ENCODE measurements at regions not wholly inside any gene's neighbourhood (a gene's known extent, or its start where the extent isn't known, plus 50 kb on each side); places are given as distances from the start of the nearest gene placed in this dataset.

DNA sequence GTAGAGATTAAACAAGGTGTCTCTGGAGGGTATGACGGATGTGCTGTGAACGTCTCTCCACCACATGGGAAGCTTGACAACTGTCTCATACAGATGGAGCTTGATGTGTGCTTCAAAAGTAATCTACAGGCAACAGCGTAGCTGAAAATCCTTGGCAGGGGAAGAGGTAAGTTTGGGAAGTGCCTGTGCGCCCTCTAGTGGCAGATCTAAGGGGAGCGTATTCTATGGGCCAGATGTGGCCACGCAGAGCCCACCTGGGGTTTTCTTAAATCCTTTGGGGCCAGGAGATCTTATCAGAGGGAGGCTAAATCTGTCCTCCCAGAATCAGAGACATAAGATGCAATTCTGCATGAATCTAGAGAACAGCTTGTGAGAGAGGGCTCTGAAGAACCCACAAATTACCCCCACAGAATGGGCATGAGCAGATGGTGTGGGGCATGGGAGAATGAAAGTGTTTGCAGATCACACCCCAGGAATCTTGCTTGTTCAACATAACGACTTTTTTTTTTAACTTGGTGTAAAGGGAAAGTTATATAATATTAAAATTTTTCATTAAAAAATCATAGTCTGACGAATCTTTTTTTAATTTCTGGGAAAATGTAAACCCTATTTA is 91.2 kb upstream of the MPP7 start:
- TF ChIP-seq, protein P1, sequence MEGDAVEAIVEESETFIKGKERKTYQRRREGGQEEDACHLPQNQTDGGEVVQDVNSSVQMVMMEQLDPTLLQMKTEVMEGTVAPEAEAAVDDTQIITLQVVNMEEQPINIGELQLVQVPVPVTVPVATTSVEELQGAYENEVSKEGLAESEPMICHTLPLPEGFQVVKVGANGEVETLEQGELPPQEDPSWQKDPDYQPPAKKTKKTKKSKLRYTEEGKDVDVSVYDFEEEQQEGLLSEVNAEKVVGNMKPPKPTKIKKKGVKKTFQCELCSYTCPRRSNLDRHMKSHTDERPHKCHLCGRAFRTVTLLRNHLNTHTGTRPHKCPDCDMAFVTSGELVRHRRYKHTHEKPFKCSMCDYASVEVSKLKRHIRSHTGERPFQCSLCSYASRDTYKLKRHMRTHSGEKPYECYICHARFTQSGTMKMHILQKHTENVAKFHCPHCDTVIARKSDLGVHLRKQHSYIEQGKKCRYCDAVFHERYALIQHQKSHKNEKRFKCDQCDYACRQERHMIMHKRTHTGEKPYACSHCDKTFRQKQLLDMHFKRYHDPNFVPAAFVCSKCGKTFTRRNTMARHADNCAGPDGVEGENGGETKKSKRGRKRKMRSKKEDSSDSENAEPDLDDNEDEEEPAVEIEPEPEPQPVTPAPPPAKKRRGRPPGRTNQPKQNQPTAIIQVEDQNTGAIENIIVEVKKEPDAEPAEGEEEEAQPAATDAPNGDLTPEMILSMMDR (IDR thresholded peaks at IDR 0.05; ENCODE audit: poor library complexity, severe bottlenecking): peak; percentile 74
- TF ChIP-seq EZH2 (IDR thresholded peaks at IDR 0.05; ENCODE audit: borderline replicate concordance, insufficient read depth, low read length, poor library complexity, severe bottlenecking) (no peak), POLR2AphosphoS5 (IDR thresholded peaks at IDR 0.05) (no peak), SMC3 (conservative IDR thresholded peaks at IDR 0.05; ENCODE audit: poor library complexity) (peak; percentile 69), MXI1 (conservative IDR thresholded peaks at IDR 0.05; ENCODE audit: poor library complexity, severe bottlenecking) (no peak)
